AG09309 (cell line): ENCODE measurements at regions not wholly inside any gene's neighbourhood (a gene's known extent, or its start where the extent isn't known, plus 50 kb on each side); places are given as distances from the start of the nearest gene placed in this dataset.
A peak's percentile ranks its signal among the peaks of the same experiment; 100 is the strongest.

ENCODE experiments used
- DNase-seq: peaks from one replicate; pipeline ENCODE4 v3.0.0-alpha.2; 2010; ENCODE audit warnings: low read depth
- H3K4me3 ChIP-seq: 2 replicates; pipeline ENCODE4 v1.5.1; 2011; ENCODE audit warnings: mild to moderate bottlenecking, low read depth, low read length, moderate library complexity; ENCODE audit not compliant: control insufficient read depth
- TF ChIP-seq, protein P1 (sequence below): IDR thresholded peaks from 2 replicates; pipeline ENCODE4 v1.5.1; 2011; ENCODE audit warnings: mild to moderate bottlenecking, low read depth, low read length, inconsistent platforms; ENCODE audit not compliant: insufficient read depth, control insufficient read depth; ENCODE audit errors: missing control alignments

DNA sequence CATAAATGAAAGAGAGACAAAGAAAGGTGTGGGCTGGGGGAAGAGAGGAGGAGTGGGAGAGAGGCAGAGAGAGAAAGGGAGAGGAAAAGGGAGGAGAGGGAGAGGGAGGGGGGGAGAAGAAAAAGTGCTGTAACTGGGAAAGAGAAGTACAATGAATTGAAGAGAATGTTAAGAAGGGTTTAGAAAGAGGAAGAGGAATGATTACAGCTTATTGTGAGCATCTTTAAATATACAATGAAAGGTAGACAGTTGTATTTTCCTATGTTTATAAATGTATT, 229.1 kb upstream of the PMFBP1 start:
- TF ChIP-seq, protein P1, sequence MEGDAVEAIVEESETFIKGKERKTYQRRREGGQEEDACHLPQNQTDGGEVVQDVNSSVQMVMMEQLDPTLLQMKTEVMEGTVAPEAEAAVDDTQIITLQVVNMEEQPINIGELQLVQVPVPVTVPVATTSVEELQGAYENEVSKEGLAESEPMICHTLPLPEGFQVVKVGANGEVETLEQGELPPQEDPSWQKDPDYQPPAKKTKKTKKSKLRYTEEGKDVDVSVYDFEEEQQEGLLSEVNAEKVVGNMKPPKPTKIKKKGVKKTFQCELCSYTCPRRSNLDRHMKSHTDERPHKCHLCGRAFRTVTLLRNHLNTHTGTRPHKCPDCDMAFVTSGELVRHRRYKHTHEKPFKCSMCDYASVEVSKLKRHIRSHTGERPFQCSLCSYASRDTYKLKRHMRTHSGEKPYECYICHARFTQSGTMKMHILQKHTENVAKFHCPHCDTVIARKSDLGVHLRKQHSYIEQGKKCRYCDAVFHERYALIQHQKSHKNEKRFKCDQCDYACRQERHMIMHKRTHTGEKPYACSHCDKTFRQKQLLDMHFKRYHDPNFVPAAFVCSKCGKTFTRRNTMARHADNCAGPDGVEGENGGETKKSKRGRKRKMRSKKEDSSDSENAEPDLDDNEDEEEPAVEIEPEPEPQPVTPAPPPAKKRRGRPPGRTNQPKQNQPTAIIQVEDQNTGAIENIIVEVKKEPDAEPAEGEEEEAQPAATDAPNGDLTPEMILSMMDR = no peak
- H3K4me3 ChIP-seq = no peak overlapping the region
- DNase-seq = no peak

GRCh38 chr16:72400257-72401083, 228.5 kb upstream of the PMFBP1 start:
- TF ChIP-seq, protein P1 = peak; percentile 67
- no peak overlapping the region for H3K4me3 ChIP-seq
- DNase-seq = peak; percentile 13

DNA sequence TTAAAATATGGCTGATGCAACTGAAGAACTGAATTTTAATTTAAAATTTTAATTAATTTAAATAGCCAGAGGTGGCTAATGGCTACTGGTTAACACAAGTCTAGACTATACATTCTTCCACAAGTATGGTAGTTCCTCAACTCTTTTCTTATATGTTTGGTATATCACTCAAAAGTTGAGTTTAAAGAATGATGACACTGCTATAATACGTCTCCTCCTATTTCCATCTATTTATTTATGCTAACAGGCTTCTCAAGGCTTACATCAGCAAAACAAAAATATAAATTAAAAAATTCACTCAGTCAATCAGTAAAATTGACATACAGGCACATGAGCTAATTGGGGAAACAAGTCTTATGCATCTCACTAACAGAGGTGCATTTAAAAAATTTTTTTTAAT, 227.9 kb upstream of the PMFBP1 start:
- TF ChIP-seq, protein P1 = no peak
- no peak for DNase-seq
- no peak overlapping the region for H3K4me3 ChIP-seq

- no peak for DNase-seq
- no peak overlapping the region for H3K4me3 ChIP-seq
- TF ChIP-seq, protein P1 = no peak
Observed at GRCh38 chr16:72397876-72398275, 225.9 kb upstream of the PMFBP1 start.

- no peak for DNase-seq
- TF ChIP-seq, protein P1 = no peak
- H3K4me3 ChIP-seq = no peak overlapping the region
Observed at GRCh38 chr16:72394526-72394925, 222.6 kb upstream of the PMFBP1 start.

- H3K4me3 ChIP-seq = no peak overlapping the region
- TF ChIP-seq, protein P1 = no peak
- no peak for DNase-seq
Observed at GRCh38 chr16:72389791-72390190, 217.8 kb upstream of the PMFBP1 start.

- H3K4me3 ChIP-seq = no peak overlapping the region
- TF ChIP-seq, protein P1 = no peak
- DNase-seq = no peak
Observed at GRCh38 chr16:72388007-72388406, 216.1 kb upstream of the PMFBP1 start.
